ENCODE measurements at regions not wholly inside any gene's neighbourhood (a gene's known extent, or its start where the extent isn't known, plus 50 kb on each side); places are given as distances from the start of the nearest gene placed in this dataset.

DNA sequence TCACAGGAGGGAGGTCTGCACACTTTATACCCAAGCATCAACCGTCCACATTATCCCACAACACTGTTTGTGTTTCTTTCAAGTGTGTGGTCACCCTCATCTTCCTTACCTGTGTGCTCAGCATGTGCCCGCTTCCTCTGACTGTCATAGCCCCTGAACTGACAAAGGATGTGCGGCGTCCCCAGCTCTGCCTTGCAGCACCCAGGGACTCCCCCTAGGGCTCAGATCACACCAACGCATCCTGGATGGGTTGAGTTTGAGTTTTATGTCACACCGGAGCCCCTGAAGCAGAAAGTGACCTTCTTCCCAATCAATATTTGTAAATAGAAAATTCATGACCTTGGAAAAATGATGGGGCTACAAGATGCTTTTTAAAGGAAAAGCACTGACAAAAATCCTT lies 770.7 kb upstream of the TMEM132C start:
- no peak for DNase-seq (ENCODE audit: low spot score)
- Histone ChIP-seq H3K4me1 (ENCODE audit: insufficient read depth, low read length, poor library complexity, severe bottlenecking) (no peaks in the 10 kb centered on the region), H3K79me2 (ENCODE audit: insufficient read depth, low read depth, low read length) (no peaks in the 10 kb centered on the region), H2AFZ (ENCODE audit: low read length) (no peak overlapping the region), H3K9me3 (ENCODE audit: low read length) (no peaks in the 10 kb centered on the region), H3K4me2 (ENCODE audit: low read length) (no peak overlapping the region), H4K20me1 (ENCODE audit: insufficient read depth, low read length) (no peaks in the 10 kb centered on the region), H3K9me2 (ENCODE audit: insufficient read depth, low read length) (no peaks in the 10 kb centered on the region), H3K4me3 (ENCODE audit: low read depth, low read length, poor library complexity, severe bottlenecking) (no peak overlapping the region), H3K36me3 (ENCODE audit: insufficient read depth, low read length) (no peaks in the 10 kb centered on the region), H3K27ac (ENCODE audit: low read depth, low read length, poor library complexity, severe bottlenecking) (no peak overlapping the region)
- CTCF ChIA-PET (ENCODE audit: unreplicated experiment) = no interaction called here
- POLR2A ChIA-PET = no interaction called here
- no TSS peak for BruUV-seq (replicated peaks)
- TF ChIP-seq EZH2phosphoT487 (IDR thresholded peaks at IDR 0.05; ENCODE audit: borderline replicate concordance, low read depth, low read length) = no peak
- intact Hi-C loops (cut with micrococcal nuclease; ENCODE audit: unreplicated experiment) = no loop called here

DNA sequence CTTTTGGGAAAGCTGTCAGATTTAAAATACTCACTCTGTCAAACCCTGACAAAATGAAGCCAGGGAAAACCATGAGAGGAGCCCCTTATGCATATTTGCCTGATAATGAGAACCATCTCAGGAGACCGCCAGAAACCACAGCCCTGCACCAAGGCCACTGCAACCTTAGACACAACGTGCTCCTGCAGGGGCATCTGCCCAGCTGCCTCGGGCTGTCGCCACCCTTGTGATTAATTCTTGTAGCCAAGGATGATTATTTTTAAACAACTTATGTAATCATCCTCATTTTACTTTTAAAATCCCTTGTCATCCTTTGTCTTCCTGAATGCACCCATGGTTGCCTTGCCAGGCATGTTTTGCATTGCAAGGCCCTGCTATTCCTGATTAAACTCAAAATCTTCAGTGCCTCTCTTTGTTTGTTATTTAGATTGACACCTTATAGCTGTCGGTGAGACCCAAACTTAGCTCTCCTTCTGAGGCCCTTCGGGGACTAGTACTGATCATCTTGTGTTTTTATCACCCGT lies 766.4 kb upstream of the TMEM132C start:
- CTCF ChIA-PET (ENCODE audit: unreplicated experiment) = no interaction called here
- H3K79me2 ChIP-seq (ENCODE audit: insufficient read depth, low read depth, low read length) = no peaks in the 10 kb centered on the region
- H3K36me3 ChIP-seq (ENCODE audit: insufficient read depth, low read length) = no peaks in the 10 kb centered on the region
- no peak overlapping the region for H3K27ac ChIP-seq (ENCODE audit: low read depth, low read length, poor library complexity, severe bottlenecking)
- TF ChIP-seq, protein P1, sequence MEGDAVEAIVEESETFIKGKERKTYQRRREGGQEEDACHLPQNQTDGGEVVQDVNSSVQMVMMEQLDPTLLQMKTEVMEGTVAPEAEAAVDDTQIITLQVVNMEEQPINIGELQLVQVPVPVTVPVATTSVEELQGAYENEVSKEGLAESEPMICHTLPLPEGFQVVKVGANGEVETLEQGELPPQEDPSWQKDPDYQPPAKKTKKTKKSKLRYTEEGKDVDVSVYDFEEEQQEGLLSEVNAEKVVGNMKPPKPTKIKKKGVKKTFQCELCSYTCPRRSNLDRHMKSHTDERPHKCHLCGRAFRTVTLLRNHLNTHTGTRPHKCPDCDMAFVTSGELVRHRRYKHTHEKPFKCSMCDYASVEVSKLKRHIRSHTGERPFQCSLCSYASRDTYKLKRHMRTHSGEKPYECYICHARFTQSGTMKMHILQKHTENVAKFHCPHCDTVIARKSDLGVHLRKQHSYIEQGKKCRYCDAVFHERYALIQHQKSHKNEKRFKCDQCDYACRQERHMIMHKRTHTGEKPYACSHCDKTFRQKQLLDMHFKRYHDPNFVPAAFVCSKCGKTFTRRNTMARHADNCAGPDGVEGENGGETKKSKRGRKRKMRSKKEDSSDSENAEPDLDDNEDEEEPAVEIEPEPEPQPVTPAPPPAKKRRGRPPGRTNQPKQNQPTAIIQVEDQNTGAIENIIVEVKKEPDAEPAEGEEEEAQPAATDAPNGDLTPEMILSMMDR (conservative IDR thresholded peaks at IDR 0.05; ENCODE audit: low read length) = no peak
- no peak for TF ChIP-seq EZH2phosphoT487 (IDR thresholded peaks at IDR 0.05; ENCODE audit: borderline replicate concordance, low read depth, low read length)
- no peak overlapping the region for H2AFZ ChIP-seq (ENCODE audit: low read length)
- POLR2A ChIA-PET = interaction anchor here (0.6 kb wide), 1 partner anchor 173 kb away, joined by 3 read pairs; no protein-coding TSS in a partner anchor
- no TSS peak for BruUV-seq (replicated peaks)
- no peak for DNase-seq (ENCODE audit: low spot score)
- intact Hi-C loops (cut with micrococcal nuclease; ENCODE audit: unreplicated experiment) = no loop called here
- no peaks in the 10 kb centered on the region for H3K9me3 ChIP-seq (ENCODE audit: low read length)
- H3K4me1 ChIP-seq (ENCODE audit: insufficient read depth, low read length, poor library complexity, severe bottlenecking) = no peaks in the 10 kb centered on the region
- no peaks in the 10 kb centered on the region for H3K9me2 ChIP-seq (ENCODE audit: insufficient read depth, low read length)
- H3K4me2 ChIP-seq (ENCODE audit: low read length) = no peak overlapping the region
- H3K4me3 ChIP-seq (ENCODE audit: low read depth, low read length, poor library complexity, severe bottlenecking) = no peak overlapping the region
- H4K20me1 ChIP-seq (ENCODE audit: insufficient read depth, low read length) = no peaks in the 10 kb centered on the region

DNA sequence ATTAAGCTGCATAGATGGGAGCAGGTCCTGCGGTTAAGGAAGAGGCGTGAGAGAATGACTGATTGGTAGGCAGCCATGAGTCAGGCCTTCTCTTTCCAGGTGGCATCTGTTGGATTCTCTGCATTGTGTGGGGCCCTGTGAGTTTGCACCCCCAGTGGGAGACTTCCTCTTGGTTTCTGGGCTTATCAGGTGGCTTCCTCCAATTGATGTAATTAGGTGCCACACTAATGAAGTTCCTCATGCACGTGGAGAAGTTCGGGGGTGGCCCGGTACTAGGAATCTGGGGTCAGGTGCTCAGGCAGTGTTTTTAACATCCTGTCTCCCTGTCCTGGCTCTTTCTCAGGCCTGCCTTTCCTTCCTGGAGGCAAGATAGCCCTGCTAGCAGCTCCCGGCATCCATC lies 765.1 kb upstream of the TMEM132C start:
- no peak overlapping the region for H2AFZ ChIP-seq (ENCODE audit: low read length)
- intact Hi-C loops (cut with micrococcal nuclease; ENCODE audit: unreplicated experiment) = no loop called here
- ChIA-PET CTCF (ENCODE audit: unreplicated experiment) (no interaction called here), POLR2A (no interaction called here)
- no peaks in the 10 kb centered on the region for H3K79me2 ChIP-seq (ENCODE audit: insufficient read depth, low read depth, low read length)
- no peaks in the 10 kb centered on the region for H3K9me2 ChIP-seq (ENCODE audit: insufficient read depth, low read length)
- H3K4me1 ChIP-seq (ENCODE audit: insufficient read depth, low read length, poor library complexity, severe bottlenecking) = no peaks in the 10 kb centered on the region
- H3K27ac ChIP-seq (ENCODE audit: low read depth, low read length, poor library complexity, severe bottlenecking) = no peak overlapping the region
- no peaks in the 10 kb centered on the region for H4K20me1 ChIP-seq (ENCODE audit: insufficient read depth, low read length)
- H3K4me2 ChIP-seq (ENCODE audit: low read length) = no peak overlapping the region
- BruUV-seq (replicated peaks) = no TSS peak
- TF ChIP-seq, protein P1 (conservative IDR thresholded peaks at IDR 0.05; ENCODE audit: low read length) = no peak
- no peak for TF ChIP-seq EZH2phosphoT487 (IDR thresholded peaks at IDR 0.05; ENCODE audit: borderline replicate concordance, low read depth, low read length)
- H3K9me3 ChIP-seq (ENCODE audit: low read length) = no peaks in the 10 kb centered on the region
- no peaks in the 10 kb centered on the region for H3K36me3 ChIP-seq (ENCODE audit: insufficient read depth, low read length)
- DNase-seq (ENCODE audit: low spot score) = no peak
- no peak overlapping the region for H3K4me3 ChIP-seq (ENCODE audit: low read depth, low read length, poor library complexity, severe bottlenecking)
